ENCODE measurements at regions not wholly inside any gene's neighbourhood (a gene's known extent, or its start where the extent isn't known, plus 50 kb on each side); places are given as distances from the start of the nearest gene placed in this dataset.

- WGBS, 2 donors, result 74 to 88% methylated on average over 4 of the region's 4 CpGs
- TF ChIP-seq EP300 (IDR thresholded peaks at IDR 0.05) (no peak), POLR2AphosphoS5 (IDR thresholded peaks at IDR 0.05) (no peak), POLR2A (IDR thresholded peaks at IDR 0.05) (no peak), CTCF (IDR thresholded peaks at IDR 0.05) (no peak)
- peaks cover 0 to 4% (median 0%) of the 10 kb centered on the region in 4 donors for H3K4me1 ChIP-seq
- H3K4me3 ChIP-seq, result no peak overlapping the region
- intact Hi-C loops (cut with DNase I), result loop anchor here (10.0 kb wide), 1 partner anchor 1601 kb away; no protein-coding TSS in a partner anchor
- no peaks in the 10 kb centered on the region for H3K36me3 ChIP-seq
- DNase-seq, result no peak
- no peaks in the 10 kb centered on the region for H3K27me3 ChIP-seq
- H3K9me3 ChIP-seq, result no peaks in the 10 kb centered on the region
- H3K27ac ChIP-seq, result no peak overlapping the region
Observed at GRCh38 chr3:22115581-22115980, 364.6 kb upstream of the ZNF385D start.

- Histone ChIP-seq H3K4me3 (no peak overlapping the region), H3K4me1 (no peaks in the 10 kb centered on the region), H3K27ac (no peak overlapping the region), H3K9me3 (no peaks in the 10 kb centered on the region), H3K27me3 (no peaks in the 10 kb centered on the region), H3K36me3 (no peaks in the 10 kb centered on the region)
- intact Hi-C loops (cut with DNase I), result loop anchor here (10.0 kb wide), 1 partner anchor 1602 kb away; no protein-coding TSS in a partner anchor
- 35 to 69% methylated on average over 2 of the region's 2 CpGs for WGBS, 2 donors
- no peak for TF ChIP-seq EP300 (IDR thresholded peaks at IDR 0.05)
- no peak for TF ChIP-seq POLR2AphosphoS5 (IDR thresholded peaks at IDR 0.05)
- no peak for DNase-seq
Observed at GRCh38 chr3:22117091-22117490, 366.1 kb upstream of the ZNF385D start.

GRCh38 chr3:22117751-22118346, 366.8 kb upstream of the ZNF385D start:
- Histone ChIP-seq H3K36me3 (no peaks in the 10 kb centered on the region), H3K27ac (no peak overlapping the region), H3K9me3 (no peaks in the 10 kb centered on the region), H3K27me3 (no peaks in the 10 kb centered on the region), H3K4me3 (no peak overlapping the region), H3K4me1 (no peaks in the 10 kb centered on the region)
- no peak for DNase-seq
- intact Hi-C loops (cut with DNase I), result loop anchor here (10.0 kb wide), 1 partner anchor 1603 kb away; no protein-coding TSS in a partner anchor
- TF ChIP-seq CTCF (IDR thresholded peaks at IDR 0.05), result peak; percentile 34 to 54 (median 36)
- TF ChIP-seq EP300 (IDR thresholded peaks at IDR 0.05), result no peak
- no peak for TF ChIP-seq POLR2AphosphoS5 (IDR thresholded peaks at IDR 0.05)
- TF ChIP-seq POLR2A (IDR thresholded peaks at IDR 0.05), result no peak
- 23 to 32% methylated on average over 5 of the region's 5 CpGs for WGBS, 2 donors

GRCh38 chr3:22118542-22118941, 367.5 kb upstream of the ZNF385D start:
- TF ChIP-seq CTCF (IDR thresholded peaks at IDR 0.05) (no peak), POLR2AphosphoS5 (IDR thresholded peaks at IDR 0.05) (no peak), EP300 (IDR thresholded peaks at IDR 0.05) (no peak), POLR2A (IDR thresholded peaks at IDR 0.05) (no peak)
- Histone ChIP-seq H3K9me3 (no peaks in the 10 kb centered on the region), H3K27me3 (no peaks in the 10 kb centered on the region), H3K4me3 (no peak overlapping the region), H3K36me3 (no peaks in the 10 kb centered on the region), H3K4me1 (no peaks in the 10 kb centered on the region), H3K27ac (no peak overlapping the region)
- intact Hi-C loops (cut with DNase I), result loop anchor here (10.0 kb wide), 1 partner anchor 1604 kb away; no protein-coding TSS in a partner anchor
- 82 to 88% methylated on average over 3 of the region's 3 CpGs for WGBS, 2 donors
- DNase-seq, result no peak

GRCh38 chr3:22121068-22121701, 370.2 kb upstream of the ZNF385D start:
- 18 to 61% methylated on average over 5 of the region's 5 CpGs for WGBS, 2 donors
- intact Hi-C loops (cut with DNase I), result no loop called here
- H3K27ac ChIP-seq, result no peak overlapping the region

More at GRCh38 chr3:22121068-22121701, 370.2 kb upstream of the ZNF385D start:
- Histone ChIP-seq H3K4me3 (no peak overlapping the region), H3K36me3 (no peaks in the 10 kb centered on the region), H3K27me3 (no peaks in the 10 kb centered on the region), H3K9me3 (no peaks in the 10 kb centered on the region), H3K4me1 (no peaks in the 10 kb centered on the region)
- no peak for DNase-seq
- no peak for TF ChIP-seq POLR2AphosphoS5 (IDR thresholded peaks at IDR 0.05)
- TF ChIP-seq POLR2A (IDR thresholded peaks at IDR 0.05), result no peak
- no peak for TF ChIP-seq CTCF (IDR thresholded peaks at IDR 0.05)
- TF ChIP-seq EP300 (IDR thresholded peaks at IDR 0.05), result no peak
